ENCODE measurements at regions not wholly inside any gene's neighbourhood (a gene's known extent, or its start where the extent isn't known, plus 50 kb on each side); places are given as distances from the start of the nearest gene placed in this dataset.

DNA sequence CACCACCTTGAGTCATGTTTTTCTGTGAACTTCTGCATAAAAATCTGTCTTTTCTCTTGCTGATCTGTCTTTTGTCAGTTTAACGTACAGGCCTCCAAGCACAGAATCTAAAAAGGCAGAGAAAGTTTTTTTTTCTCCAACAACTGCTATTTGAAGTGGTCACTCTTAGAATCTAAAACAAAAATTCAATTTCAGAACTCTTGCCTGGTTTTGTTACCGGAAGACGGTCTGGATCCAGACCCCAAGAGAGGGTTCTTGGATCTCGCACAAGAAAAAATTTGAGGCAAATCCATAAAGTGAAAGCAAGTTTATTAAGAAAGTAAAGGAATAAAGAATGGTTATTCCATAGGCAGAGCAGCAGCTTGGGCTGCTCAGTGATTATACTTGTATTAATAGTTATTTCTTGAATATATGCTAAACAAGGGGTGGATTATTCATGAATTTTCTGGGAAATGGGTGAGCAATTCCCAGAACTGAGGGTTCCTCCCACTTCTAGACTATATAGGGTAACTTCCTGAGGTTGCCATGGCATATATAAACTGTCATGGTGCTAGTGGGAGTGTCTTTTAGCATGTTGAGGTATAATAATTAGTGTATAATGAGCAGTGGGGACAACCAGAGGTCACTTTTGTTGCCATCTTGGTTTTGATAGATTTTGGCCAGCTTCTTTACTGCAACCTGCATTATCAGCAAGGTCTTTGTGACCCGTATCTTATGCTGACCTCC is 150.0 kb upstream of the PLEKHA5 start:
- TF ChIP-seq MYC (IDR thresholded peaks at IDR 0.05; ENCODE audit: low read depth, low read length), result no peak
- TF ChIP-seq, protein P1, sequence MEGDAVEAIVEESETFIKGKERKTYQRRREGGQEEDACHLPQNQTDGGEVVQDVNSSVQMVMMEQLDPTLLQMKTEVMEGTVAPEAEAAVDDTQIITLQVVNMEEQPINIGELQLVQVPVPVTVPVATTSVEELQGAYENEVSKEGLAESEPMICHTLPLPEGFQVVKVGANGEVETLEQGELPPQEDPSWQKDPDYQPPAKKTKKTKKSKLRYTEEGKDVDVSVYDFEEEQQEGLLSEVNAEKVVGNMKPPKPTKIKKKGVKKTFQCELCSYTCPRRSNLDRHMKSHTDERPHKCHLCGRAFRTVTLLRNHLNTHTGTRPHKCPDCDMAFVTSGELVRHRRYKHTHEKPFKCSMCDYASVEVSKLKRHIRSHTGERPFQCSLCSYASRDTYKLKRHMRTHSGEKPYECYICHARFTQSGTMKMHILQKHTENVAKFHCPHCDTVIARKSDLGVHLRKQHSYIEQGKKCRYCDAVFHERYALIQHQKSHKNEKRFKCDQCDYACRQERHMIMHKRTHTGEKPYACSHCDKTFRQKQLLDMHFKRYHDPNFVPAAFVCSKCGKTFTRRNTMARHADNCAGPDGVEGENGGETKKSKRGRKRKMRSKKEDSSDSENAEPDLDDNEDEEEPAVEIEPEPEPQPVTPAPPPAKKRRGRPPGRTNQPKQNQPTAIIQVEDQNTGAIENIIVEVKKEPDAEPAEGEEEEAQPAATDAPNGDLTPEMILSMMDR (IDR thresholded peaks at IDR 0.05; ENCODE audit: extremely low read depth in 1 of 2, insufficient read depth in 1 of 2, low read depth in 1 of 2, low read length in 2 of 2), result no peak
- TF ChIP-seq POLR2AphosphoS5 (IDR thresholded peaks at IDR 0.05; ENCODE audit: insufficient read depth, low read depth, low read length), result no peak
- TF ChIP-seq, protein P2, sequence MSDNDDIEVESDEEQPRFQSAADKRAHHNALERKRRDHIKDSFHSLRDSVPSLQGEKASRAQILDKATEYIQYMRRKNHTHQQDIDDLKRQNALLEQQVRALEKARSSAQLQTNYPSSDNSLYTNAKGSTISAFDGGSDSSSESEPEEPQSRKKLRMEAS (IDR thresholded peaks at IDR 0.05; ENCODE audit: insufficient read depth, insufficient read length), result no peak
- TF ChIP-seq GATA2 (IDR thresholded peaks at IDR 0.05; ENCODE audit: insufficient read depth, insufficient read length, low read depth, low read length), result no peak
- TF ChIP-seq JUN (IDR thresholded peaks at IDR 0.05; ENCODE audit: borderline replicate concordance, insufficient read depth, insufficient read length, low read depth), result no peak
- TF ChIP-seq POLR2A (IDR thresholded peaks at IDR 0.05; ENCODE audit: low read depth, low read length), result no peak
- no peak for TF ChIP-seq FOS (IDR thresholded peaks at IDR 0.05; ENCODE audit: borderline replicate concordance, insufficient read depth, low read length)
- TF ChIP-seq EZH2 (IDR thresholded peaks at IDR 0.05; ENCODE audit: borderline replicate concordance, low read depth, low read length, severe bottlenecking), result no peak
- no TSS peak for BruUV-seq (replicated peaks)
- FAIRE-seq (no peak), DNase-seq (ENCODE audit: low read depth, low spot score) (no peak)
- no peak overlapping the region for H2AFZ ChIP-seq (ENCODE audit: low read depth, low read length)
- H3K4me3 ChIP-seq (replicated peaks in 1 of 3; ENCODE audit: insufficient read depth in 1 of 3, low read depth in 1 of 3, low read length in 3 of 3), result no peak overlapping the region
- no peaks in the 10 kb centered on the region for H3K79me2 ChIP-seq (ENCODE audit: control insufficient read depth, insufficient read depth, low read length)
- H3K9me1 ChIP-seq (replicated peaks; ENCODE audit: control insufficient read depth, extremely low read depth, insufficient read depth, low read length), result no peaks in the 10 kb centered on the region
- no peak overlapping the region for H3K9ac ChIP-seq (replicated peaks; ENCODE audit: extremely low read depth, insufficient read depth, low read length)
- intact Hi-C loops (cut with micrococcal nuclease) (no loop called here), dilution Hi-C loops (cut with MboI; ENCODE audit: extremely low pct_ligation_motif_present, low sequenced_read_pairs) (no loop called here)
- H3K9me3 ChIP-seq (replicated peaks; ENCODE audit: control insufficient read depth, insufficient read depth, low read length), result no peaks in the 10 kb centered on the region
- ChIA-PET CTCF (no interaction called here), POLR2A (no interaction called here)
- no peaks in the 10 kb centered on the region for H4K20me1 ChIP-seq (replicated peaks; ENCODE audit: control insufficient read depth, extremely low read depth, insufficient read depth, low read length)
- no peaks in the 10 kb centered on the region for H3K36me3 ChIP-seq (ENCODE audit: control insufficient read depth in 2 of 2, extremely low read depth in 1 of 2, insufficient read depth in 2 of 2, low read length in 2 of 2)
- H3K27ac ChIP-seq (ENCODE audit: insufficient read depth, low read depth, low read length), result no peak overlapping the region
- H3K27me3 ChIP-seq (ENCODE audit: control insufficient read depth in 2 of 2, insufficient read depth in 2 of 2, low read length in 2 of 2), result no peaks in the 10 kb centered on the region
- H3K4me1 ChIP-seq (ENCODE audit: control insufficient read depth, extremely low read depth, insufficient read depth, low read length), result no peaks in the 10 kb centered on the region
- no peak overlapping the region for H3K4me2 ChIP-seq (ENCODE audit: insufficient read depth, low read length)
